Skin of body (tissue), 1 donor: ENCODE measurements at regions not wholly inside any gene's neighbourhood (a gene's known extent, or its start where the extent isn't known, plus 50 kb on each side); places are given as distances from the start of the nearest gene placed in this dataset.

ENCODE experiments used
- DNase-seq: peaks from one replicate; lab custom pipeline; 2025; lab: John Stamatoyannopoulos, UW

DNA sequence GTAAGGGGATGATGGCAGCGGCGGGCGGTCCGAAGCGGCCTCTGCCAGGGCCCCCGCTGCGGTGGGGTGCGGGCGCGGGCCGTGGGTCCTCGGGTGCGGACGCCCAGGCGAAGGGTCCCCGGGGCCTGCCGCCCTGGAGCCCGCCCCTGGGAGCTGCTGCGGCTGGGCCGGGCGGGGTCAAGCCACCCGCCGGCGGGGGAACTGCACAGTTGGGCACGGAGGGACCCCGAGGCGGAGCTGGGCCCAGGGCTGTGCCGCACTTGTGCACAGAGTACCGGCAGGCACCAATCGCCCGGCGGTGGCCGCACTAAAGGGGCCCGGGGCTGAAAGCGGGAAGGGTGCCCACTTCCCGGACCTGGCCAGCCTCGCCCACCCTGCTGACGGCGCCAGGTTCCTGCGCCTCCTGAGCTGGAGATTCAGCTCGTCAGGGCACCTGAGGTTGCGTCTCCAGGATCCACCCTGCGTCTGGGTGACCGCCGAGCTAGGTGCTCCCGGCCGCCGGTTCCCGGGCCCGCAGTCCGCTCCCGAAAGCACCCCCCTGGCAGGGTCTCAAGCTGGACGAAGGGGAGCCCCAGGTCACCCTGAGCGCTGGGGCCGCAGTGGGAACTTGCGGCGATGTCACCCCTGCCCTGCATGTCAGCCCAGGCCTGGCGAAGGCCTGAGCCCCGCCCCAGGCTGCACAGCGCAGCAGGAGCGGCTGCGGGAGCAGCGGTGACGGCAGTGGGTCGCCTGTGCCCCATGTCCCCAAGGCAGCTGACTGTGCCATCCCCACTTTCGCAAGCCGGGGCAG is 56.7 kb upstream of the ETV3 start:
- no peak for DNase-seq

DNA sequence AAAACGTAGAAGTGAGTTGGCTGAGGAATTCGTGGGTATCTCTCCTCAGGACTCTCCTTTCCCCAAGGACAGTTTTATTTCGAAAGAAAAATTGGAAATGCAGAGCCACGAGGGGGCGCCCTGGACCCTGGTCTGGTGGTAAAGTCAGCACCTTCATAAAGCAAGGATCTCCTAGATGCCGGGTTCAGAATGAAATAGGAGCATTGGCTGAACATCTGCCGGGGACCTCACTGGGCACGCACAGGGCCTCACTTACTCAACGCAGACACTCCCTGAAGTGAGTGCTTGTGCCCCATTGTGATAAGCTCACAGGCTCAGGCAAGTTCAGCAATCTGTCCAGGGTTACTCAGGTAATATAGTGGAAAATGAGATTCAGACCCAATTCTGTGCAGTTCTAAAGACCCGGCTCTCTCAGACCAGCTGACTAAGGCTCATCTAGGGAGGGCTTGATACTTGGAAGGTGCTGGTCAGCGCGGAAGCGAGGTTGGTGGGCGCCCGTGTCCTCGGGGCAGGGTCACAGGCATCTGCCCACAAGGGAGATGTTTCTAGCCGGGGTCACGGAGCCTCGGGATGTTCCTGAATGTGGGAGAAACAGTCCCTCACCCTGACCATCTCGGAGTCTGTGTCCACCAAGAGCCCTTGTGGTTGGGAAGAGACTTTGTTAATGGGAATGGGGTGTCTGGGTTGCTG is 55.7 kb upstream of the ETV3 start:
- no peak for DNase-seq

DNA sequence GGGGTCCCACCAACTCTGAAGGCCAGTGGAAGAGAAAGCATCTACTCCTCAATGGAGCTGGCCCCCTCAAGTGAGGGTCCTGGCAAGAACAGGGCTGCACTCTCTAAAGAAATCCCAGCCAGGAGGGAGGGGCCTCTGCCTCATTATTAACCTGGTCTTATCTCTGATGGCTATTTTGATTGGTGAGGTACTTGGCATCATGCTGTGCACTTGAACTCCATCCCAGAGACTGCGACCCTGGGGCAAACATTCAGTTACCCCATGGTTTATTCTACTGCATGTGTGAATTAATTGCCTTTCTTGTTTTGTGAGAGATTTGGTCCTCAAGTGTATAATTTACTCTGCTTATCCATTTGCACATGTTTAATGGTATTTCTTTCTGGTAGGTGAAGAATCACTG is 55.0 kb upstream of the ETV3 start:
- no peak for DNase-seq

DNA sequence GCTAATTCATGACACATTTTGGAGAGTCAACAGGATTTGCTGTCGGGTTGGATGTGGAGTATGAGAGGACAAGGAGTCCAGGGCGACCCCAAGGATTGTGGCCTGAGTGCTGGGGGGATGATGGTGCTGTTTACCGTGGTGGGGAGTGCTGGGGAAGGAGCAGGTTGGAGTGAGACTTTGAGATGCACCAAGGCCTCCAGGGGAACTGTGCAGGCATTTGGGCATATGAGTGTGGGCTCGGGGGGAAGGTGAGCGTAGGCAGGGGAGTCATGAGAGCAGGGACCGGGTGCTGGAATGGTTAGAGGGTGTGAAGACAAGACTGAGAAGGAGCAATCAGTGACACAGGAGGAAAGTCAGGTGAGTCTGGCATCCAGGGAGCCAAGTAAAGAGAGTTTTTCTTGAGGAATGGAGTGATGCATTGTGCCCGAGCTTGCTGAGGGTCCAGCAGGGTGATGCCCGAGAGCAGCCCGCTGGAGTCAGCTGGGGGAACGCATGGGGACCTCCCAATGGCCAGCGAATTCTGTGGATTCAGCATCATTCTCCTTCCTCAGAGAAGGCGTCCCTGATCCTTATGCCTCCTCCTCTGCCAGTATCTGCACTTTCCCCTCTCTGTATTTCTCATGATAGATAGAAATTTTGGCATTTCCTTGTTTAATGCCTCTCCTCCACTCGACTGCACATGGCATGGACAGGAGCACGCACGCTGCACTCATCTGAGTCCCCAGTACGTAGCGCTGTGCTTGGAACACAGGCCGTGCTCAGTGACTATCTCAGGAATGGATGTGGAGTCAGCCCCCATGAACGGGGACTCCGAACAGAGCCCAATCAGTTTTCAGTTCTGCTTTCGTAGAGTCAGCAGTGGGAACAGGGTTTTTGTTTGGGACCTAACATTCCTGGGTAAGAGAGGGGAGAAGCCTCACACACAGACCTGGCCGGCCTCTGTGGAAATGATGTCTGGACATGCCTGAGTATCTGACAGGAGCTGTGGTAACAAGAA is 52.1 kb upstream of the ETV3 start:
- no peak for DNase-seq

DNA sequence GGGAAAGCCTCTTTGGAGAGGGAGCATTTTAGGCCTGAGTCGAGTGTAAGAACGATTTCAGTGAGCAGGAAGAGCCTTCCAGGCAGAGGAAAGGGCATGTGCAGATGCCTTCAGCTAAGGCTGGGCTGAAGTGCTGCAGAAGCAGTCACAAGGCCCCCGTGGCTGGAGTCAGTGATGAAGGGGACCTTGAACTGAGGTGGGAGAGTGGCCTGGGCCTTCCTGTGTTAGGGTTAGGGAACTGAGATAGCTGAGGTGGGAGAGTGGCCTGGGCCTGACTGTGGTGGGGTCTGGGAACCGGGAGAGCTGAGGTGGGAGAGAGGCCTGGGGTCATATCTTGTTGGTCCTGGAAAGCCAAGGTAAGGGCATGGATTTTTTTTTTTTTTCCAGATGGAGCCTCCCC is 50.9 kb upstream of the ETV3 start:
- no peak for DNase-seq
